ENCODE measurements at regions not wholly inside any gene's neighbourhood (a gene's known extent, or its start where the extent isn't known, plus 50 kb on each side); places are given as distances from the start of the nearest gene placed in this dataset.

DNA sequence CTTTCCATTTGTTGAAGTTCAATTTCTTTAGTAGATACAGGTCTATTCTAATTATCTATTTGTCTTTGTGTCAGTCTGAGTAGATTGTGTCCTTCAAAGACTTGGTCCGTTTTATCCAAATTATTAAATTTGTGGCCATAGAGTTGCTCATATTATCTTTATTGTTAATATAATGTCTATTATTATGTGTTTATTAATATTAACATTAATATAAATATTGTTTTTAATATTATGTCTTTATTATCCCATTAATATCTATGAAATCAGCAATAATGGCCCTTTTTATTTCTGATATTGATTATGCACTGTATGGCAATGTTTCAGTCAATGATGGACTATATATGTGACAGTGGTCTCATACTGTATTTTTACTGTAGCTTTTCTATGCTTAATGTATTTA is 2067.3 kb upstream of the AGA start:
- no peak for DNase-seq

- DNase-seq, result no peak
Observed at GRCh38 chr4:179521952-179522351, 2079.7 kb upstream of the AGA start.

GRCh38 chr4:179530958-179531357 is 2088.7 kb upstream of the AGA start:
- no peak for DNase-seq

DNA sequence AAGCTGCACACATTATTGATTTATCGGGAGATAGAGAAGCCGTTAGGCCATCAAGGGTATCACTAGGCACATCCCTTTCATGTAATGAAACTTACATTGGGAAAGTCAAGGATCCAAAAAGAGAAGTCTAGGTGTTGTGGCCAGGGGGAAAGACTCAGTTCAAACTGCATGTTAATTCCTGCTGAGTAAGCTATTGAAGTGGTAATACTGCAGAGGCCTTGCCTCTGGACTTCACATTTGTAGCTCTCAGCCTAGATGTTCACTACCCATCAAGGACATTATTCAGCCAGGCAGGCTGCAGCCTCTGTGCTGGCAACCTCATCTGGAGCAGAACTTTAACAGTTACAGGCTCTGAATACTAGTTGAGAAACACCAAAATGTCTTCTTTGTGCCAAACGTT is 2094.5 kb upstream of the AGA start:
- DNase-seq, result no peak

GRCh38 chr4:179539641-179540040 is 2097.4 kb upstream of the AGA start:
- no peak for DNase-seq

DNA sequence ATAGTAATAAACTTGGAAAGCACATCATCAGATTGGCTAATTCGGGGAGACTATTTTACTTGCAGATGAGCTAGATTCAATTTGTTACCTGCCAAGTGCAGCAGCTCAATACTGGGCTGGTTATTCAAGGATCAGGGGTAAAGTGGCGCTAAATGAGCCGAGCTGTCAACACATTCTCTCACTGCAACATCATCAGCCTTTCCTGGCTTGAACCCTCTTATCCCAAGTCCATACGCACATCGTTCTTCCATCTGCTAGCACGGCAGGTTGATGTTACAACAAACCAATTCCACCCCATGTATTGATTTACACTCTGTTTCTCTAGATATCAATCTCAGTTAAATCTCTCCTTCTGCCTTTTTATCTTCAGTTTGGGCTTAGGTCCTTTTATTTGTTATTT is 2101.5 kb upstream of the AGA start:
- no peak for DNase-seq

DNA sequence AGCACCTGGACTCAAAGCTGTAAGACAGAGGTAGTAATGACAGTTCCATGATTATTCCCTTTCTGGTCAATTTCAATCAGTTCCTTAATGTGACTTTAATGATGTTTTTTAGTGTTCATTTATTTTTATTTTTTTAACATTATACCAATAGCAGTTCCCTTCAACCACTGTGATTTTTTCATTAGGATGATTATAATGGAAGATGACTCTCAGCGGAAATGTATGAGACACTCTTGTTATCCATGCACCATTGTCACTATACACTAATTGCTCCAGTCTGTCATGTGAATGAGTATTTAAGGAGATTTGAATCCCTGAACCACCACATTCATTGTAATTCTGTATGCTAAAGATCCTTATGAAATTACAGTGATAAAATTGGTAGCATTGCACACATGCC is 2102.3 kb upstream of the AGA start:
- DNase-seq, result no peak

DNA sequence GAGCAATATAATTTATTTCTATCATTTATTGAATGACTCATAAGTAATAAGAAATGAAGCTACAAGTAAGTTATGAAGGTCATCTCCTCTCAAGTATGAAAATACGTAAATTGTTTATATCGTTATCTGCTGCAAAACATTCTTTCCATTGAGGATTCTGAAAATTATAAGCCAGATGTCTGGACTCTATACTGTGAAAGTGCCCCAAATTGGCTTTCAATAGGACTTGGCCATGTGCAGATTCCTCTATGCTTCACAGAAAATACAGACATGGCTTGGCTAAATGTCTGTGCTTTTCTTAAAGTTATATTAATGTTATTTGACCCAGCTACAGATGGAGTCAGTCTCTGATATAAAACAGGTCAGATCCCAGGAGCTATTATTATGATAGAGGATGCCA is 2109.9 kb upstream of the AGA start:
- no peak for DNase-seq

- DNase-seq, result no peak
Observed at GRCh38 chr4:179563741-179564140, 2121.5 kb upstream of the AGA start.

DNA sequence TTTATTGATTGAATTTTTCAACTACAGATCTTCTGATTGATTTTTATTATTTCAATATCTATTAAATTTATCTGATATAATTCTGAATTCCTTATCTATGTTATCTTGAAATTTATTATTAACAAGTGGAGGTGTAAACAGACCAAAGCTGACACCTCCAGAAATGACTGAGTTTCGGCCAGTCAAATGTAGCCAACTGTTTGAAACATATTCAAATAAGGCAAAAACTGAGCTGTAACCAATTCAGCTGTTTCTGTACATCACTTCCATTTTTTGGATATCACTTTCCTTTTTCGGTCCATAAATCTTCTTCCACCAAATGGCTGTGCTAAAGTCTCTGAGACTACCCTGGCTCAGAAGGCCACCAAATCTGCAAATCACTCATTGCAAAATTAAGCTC is 2127.3 kb upstream of the AGA start:
- no peak for DNase-seq

- DNase-seq, result no peak
Observed at GRCh38 chr4:179582164-179582905, 2140.1 kb upstream of the AGA start.

GRCh38 chr4:179583221-179583620 is 2141.0 kb upstream of the AGA start:
- no peak for DNase-seq

- DNase-seq, result no peak
Observed at GRCh38 chr4:179584101-179584500, 2141.9 kb upstream of the AGA start.

DNA sequence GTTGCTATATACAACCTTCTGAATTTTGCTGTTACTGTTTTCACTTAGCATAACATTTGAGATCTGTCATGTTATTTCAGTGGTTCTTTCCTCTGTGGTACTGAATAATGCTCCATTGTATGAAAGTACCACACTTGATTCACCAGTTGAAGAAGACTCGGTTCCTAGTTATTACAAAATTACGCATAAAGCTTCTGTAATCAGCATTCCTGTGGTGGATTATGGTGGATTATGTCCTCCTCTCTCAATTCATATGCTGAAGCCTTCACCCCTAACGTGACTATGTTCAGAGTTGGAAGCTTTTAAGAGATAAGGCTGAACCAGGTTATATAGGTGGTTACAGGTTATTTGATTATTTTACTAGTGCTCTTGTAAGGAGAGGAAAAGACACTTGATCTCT is 2143.5 kb upstream of the AGA start:
- no peak for DNase-seq

GRCh38 chr4:179586460-179586859 is 2144.2 kb upstream of the AGA start:
- no peak for DNase-seq

DNA sequence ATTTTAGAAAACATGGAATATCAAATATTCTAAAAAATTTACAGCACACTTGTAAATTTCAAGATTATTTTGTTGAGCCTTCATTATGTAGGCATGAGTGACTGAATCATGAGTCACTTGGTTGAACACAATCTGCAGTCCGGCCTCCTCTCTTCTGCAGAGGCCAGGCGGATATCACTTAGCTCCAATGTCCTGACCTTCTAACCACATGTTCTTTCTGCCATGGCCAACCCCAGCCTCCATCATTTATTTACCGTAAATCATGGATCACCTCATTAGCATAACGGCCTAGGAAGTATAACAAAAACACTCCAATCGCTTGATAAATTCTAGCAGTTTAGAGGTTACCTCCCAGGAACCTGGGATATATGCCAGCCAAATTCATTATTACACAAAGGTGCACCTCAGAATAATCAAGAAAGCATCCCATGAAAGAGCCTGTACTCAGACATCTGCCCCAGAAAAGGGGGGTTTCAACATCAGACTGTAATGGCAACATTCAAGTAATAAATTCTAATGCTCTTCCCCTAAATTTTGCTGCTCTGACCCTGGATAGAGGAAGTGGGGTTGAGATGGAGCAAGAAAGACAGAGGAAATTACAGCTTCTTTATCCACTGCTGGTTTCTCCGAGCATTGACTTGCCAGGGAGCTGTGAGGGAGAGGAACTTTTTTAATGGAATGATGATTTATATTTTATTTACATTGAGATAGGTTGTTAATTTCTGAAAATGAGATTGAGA is 2153.6 kb upstream of the AGA start:
- no peak for DNase-seq

GRCh38 chr4:179596621-179597020 is 2154.4 kb upstream of the AGA start:
- no peak for DNase-seq

DNA sequence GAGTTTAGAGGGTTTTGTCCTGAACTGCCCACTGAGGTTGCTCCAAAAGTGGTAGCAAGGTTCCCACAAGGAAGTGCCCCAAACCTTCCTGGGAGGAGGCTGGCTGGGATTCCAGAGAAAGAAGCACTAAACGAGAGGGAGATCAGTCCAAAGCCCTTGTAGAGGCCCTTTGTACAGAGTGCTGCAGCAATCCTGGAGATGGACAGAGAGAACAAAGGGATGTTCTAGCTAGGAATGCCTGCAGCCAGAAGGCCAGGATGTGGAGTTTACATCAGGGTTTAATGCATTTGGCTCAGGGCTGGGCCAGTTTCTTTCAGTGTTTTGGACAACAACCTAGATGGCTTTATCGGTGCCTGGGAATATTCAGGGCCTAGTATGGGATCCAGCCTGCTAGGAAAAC is 2155.1 kb upstream of the AGA start:
- DNase-seq, result no peak

- DNase-seq, result no peak
Observed at GRCh38 chr4:179601671-179602070, 2159.4 kb upstream of the AGA start.

DNA sequence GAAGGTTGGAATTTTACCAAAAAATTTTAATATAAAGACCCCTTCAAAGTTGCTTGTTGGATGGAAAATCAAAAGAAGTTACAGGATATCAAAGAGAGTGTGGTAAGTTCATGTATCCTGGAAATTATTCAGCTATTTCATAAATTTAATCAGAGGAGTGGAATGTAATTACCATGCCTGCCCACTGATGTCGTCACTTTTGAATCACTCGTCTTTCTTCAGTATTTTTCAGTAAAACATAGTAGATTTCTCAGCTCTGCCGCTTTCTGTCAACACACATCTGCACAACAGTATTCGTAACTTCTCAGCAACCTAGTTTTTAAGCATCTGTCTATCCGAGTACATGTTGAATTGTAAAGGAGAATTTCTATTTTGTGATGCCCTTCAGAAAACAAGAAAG is 2163.0 kb upstream of the AGA start:
- DNase-seq, result no peak

- no peak for DNase-seq
Observed at GRCh38 chr4:179607003-179607402, 2164.8 kb upstream of the AGA start.

- no peak for DNase-seq
Observed at GRCh38 chr4:179615704-179616103, 2173.5 kb upstream of the AGA start.

DNA sequence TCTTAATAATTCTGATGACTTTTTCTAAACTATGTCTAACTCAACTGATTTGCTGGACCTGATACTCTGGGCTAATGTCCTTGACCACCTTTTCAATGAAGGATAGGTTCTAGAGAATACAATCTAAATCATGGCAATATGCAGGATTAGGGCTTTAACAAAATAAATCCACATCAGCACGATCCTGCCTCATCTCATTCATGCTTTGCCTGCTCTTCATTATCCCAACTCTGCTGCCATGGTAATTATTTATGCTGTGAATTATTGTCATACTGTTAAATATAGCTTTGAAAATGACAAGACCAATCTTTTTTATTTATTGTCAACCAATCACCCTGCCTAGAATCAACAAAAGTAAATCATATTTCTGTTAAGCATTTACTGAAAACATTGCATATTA is 2176.7 kb upstream of the AGA start:
- DNase-seq, result no peak

DNA sequence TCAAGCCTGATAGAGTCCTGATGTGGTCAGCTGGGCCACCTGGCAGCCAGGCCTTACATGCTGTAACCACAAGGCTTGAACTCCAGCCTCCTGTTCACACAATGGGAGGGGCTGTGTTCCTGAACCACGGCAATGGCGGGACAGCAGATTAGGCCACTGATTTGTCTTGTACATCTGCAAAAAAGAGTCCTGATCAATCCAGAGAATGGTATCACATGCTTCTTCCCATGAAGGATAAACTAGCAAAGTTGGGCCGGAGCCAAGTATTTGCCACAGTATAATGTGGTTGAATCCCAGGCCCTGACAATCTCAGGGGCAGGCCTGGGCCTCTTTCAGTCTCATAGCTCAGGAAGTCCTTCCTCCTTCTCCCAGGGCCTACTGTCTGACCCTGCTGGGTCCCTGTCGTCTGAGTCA is 2182.5 kb upstream of the AGA start:
- no peak for DNase-seq

GRCh38 chr4:179625406-179625805 is 2183.2 kb upstream of the AGA start:
- DNase-seq, result no peak

Measured in activated T-cell treated with anti-CD3 and anti-CD28 coated beads for 4 hours (primary cell).